ENCODE measurements at regions not wholly inside any gene's neighbourhood (a gene's known extent, or its start where the extent isn't known, plus 50 kb on each side); places are given as distances from the start of the nearest gene placed in this dataset.

DNA sequence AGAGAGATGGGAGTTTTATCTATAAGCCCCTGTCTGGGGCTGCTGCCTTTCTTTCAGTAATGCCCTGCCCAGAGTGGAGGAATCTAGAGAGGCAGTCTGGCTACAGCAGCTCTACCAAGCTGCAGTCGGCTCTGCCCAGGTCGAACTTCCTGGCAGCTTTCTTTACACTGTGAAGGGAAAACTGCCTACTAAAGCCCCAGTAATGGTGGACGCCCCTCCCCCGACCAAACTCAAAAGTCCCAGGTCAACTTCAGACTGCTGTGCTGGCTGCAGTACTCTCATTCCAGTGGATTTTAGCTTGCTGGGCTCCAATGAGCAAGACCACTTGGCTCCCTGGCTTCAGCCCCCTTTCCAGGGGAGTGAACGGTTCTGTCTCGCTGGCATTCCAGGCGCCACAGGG, 65.9 kb upstream of the RARB start:
- DNase-seq = no peak
- Mint-ChIP-seq H3K27me3 (ENCODE audit: unreplicated experiment) (no peaks in the 10 kb centered on the region), H3K36me3 (ENCODE audit: insufficient read depth, unreplicated experiment) (no peaks in the 10 kb centered on the region), H3K9me3 (ENCODE audit: low read depth, unreplicated experiment) (peaks cover 14% of the 10 kb centered on the region), H3K27ac (ENCODE audit: unreplicated experiment) (no peak overlapping the region), H3K4me3 (ENCODE audit: low read depth, unreplicated experiment) (no peak overlapping the region), H3K4me1 (ENCODE audit: low read depth, unreplicated experiment) (no peaks in the 10 kb centered on the region)
- TF ChIP-seq, protein P1, sequence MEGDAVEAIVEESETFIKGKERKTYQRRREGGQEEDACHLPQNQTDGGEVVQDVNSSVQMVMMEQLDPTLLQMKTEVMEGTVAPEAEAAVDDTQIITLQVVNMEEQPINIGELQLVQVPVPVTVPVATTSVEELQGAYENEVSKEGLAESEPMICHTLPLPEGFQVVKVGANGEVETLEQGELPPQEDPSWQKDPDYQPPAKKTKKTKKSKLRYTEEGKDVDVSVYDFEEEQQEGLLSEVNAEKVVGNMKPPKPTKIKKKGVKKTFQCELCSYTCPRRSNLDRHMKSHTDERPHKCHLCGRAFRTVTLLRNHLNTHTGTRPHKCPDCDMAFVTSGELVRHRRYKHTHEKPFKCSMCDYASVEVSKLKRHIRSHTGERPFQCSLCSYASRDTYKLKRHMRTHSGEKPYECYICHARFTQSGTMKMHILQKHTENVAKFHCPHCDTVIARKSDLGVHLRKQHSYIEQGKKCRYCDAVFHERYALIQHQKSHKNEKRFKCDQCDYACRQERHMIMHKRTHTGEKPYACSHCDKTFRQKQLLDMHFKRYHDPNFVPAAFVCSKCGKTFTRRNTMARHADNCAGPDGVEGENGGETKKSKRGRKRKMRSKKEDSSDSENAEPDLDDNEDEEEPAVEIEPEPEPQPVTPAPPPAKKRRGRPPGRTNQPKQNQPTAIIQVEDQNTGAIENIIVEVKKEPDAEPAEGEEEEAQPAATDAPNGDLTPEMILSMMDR (IDR thresholded peaks at IDR 0.05; ENCODE audit: unreplicated experiment) = no peak
- intact Hi-C loops (cut with micrococcal nuclease; ENCODE audit: unreplicated experiment) = no loop called here
- no TSS peak for BruUV-seq (replicated peaks)
- CTCF ChIA-PET = no interaction called here

DNA sequence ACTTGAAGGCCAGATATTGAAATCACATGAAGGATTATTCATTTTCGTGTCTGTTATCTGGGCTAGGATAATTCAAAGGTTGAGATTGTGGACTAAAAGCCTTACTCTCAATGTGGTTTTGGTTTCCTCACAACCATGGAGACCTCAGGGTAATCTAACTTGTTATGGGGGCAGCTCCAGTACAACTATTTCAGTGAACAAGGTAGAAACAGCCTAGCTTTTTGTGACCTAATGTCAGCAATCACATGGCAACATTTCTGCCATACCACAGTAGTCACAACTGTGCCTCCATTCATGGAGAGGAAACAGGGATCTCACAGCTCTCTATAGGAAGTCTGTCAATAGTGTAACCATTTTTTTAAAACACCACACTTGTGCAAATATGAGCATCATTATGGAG, 62.4 kb upstream of the RARB start:
- H3K36me3 Mint-ChIP-seq (ENCODE audit: insufficient read depth, unreplicated experiment) = no peaks in the 10 kb centered on the region
- no TSS peak for BruUV-seq (replicated peaks)
- H3K4me3 Mint-ChIP-seq (ENCODE audit: low read depth, unreplicated experiment) = no peak overlapping the region
- CTCF ChIA-PET = no interaction called here
- intact Hi-C loops (cut with micrococcal nuclease; ENCODE audit: unreplicated experiment) = no loop called here
- H3K9me3 Mint-ChIP-seq (ENCODE audit: low read depth, unreplicated experiment) = peaks cover 4% of the 10 kb centered on the region
- no peak for DNase-seq
- TF ChIP-seq, protein P1 (IDR thresholded peaks at IDR 0.05; ENCODE audit: unreplicated experiment) = no peak
- H3K27me3 Mint-ChIP-seq (ENCODE audit: unreplicated experiment) = no peaks in the 10 kb centered on the region
- no peaks in the 10 kb centered on the region for H3K4me1 Mint-ChIP-seq (ENCODE audit: low read depth, unreplicated experiment)
- H3K27ac Mint-ChIP-seq (ENCODE audit: unreplicated experiment) = no peak overlapping the region

DNA sequence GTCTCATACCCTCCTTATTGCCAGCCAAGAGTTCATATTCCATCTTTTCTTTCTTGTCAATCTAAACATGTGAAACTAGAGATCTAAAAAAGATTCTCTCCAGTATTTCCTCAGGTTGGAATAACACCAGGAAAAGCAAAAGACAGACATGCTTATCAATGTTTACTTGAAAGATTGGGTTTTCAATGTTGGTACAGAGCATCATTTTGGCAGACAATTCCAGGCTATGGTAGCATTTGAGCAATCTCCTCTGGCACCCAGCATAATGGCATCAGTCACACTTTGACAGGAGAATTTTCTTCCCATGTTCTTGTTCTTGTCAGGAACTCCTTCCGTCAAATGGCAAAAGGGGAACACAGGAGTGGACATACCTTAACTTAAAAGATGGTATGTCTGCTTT, 61.0 kb upstream of the RARB start:
- Mint-ChIP-seq H3K27ac (ENCODE audit: unreplicated experiment) (no peak overlapping the region), H3K4me1 (ENCODE audit: low read depth, unreplicated experiment) (no peaks in the 10 kb centered on the region), H3K27me3 (ENCODE audit: unreplicated experiment) (no peaks in the 10 kb centered on the region), H3K9me3 (ENCODE audit: low read depth, unreplicated experiment) (peaks cover 4% of the 10 kb centered on the region), H3K4me3 (ENCODE audit: low read depth, unreplicated experiment) (no peak overlapping the region), H3K36me3 (ENCODE audit: insufficient read depth, unreplicated experiment) (no peaks in the 10 kb centered on the region)
- TF ChIP-seq, protein P1 (IDR thresholded peaks at IDR 0.05; ENCODE audit: unreplicated experiment) = no peak
- intact Hi-C loops (cut with micrococcal nuclease; ENCODE audit: unreplicated experiment) = no loop called here
- no peak for DNase-seq
- CTCF ChIA-PET = no interaction called here
- BruUV-seq (replicated peaks) = no TSS peak

DNA sequence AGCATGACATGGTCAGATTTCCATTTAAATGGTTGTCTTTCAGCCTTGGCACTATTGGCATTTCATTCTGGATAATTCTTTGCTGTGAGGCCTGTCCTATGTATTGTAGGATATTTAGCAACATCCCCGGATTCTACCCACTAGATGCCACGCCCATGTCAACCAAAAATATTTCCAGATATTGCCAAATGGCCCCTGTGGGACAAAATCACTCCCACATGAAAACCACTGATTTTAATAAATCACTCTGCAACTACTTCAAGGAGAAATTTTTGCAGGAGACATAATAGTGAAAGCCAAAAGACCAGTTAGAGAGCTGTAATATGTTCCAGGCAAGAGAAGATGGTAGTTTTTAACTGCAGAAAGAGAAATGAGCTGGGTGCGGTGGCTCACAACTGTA, 55.9 kb upstream of the RARB start:
- TF ChIP-seq, protein P1 (IDR thresholded peaks at IDR 0.05; ENCODE audit: unreplicated experiment) = no peak
- BruUV-seq (replicated peaks) = no TSS peak
- H3K9me3 Mint-ChIP-seq (ENCODE audit: low read depth, unreplicated experiment) = no peaks in the 10 kb centered on the region
- no peak overlapping the region for H3K4me3 Mint-ChIP-seq (ENCODE audit: low read depth, unreplicated experiment)
- no peak for DNase-seq
- H3K27me3 Mint-ChIP-seq (ENCODE audit: unreplicated experiment) = no peaks in the 10 kb centered on the region
- intact Hi-C loops (cut with micrococcal nuclease; ENCODE audit: unreplicated experiment) = no loop called here
- no peak overlapping the region for H3K27ac Mint-ChIP-seq (ENCODE audit: unreplicated experiment)
- no peaks in the 10 kb centered on the region for H3K36me3 Mint-ChIP-seq (ENCODE audit: insufficient read depth, unreplicated experiment)
- CTCF ChIA-PET = no interaction called here
- H3K4me1 Mint-ChIP-seq (ENCODE audit: low read depth, unreplicated experiment) = no peaks in the 10 kb centered on the region

DNA sequence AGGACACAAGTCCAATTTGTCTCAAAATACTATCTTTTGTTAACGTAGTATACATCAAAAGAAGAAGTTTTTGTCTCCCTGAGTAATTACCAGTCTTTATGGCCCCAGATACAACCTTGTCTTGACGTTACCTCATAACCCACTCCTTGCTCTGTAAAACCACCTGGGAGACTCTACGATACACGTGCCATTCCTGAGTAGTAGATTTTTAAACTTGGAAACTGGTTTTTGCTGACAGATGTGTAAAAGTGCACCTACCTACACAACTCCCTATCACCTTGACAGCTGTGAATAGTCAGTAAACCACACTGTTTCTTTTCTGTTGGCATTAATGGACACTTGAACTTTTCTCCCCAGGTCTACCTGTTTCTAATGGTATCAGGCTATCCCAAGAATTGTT, 51.7 kb upstream of the RARB start:
- no peak for DNase-seq
- H3K4me3 Mint-ChIP-seq (ENCODE audit: low read depth, unreplicated experiment) = no peak overlapping the region
- H3K36me3 Mint-ChIP-seq (ENCODE audit: insufficient read depth, unreplicated experiment) = no peaks in the 10 kb centered on the region
- no peaks in the 10 kb centered on the region for H3K27me3 Mint-ChIP-seq (ENCODE audit: unreplicated experiment)
- intact Hi-C loops (cut with micrococcal nuclease; ENCODE audit: unreplicated experiment) = no loop called here
- H3K9me3 Mint-ChIP-seq (ENCODE audit: low read depth, unreplicated experiment) = no peaks in the 10 kb centered on the region
- H3K27ac Mint-ChIP-seq (ENCODE audit: unreplicated experiment) = no peak overlapping the region
- peaks cover 7% of the 10 kb centered on the region for H3K4me1 Mint-ChIP-seq (ENCODE audit: low read depth, unreplicated experiment)
- BruUV-seq (replicated peaks) = no TSS peak
- CTCF ChIA-PET = no interaction called here
- TF ChIP-seq, protein P1 (IDR thresholded peaks at IDR 0.05; ENCODE audit: unreplicated experiment) = no peak

All from Calu3 (cell line).